ENCODE measurements at regions not wholly inside any gene's neighbourhood (a gene's known extent, or its start where the extent isn't known, plus 50 kb on each side); places are given as distances from the start of the nearest gene placed in this dataset.

DNA sequence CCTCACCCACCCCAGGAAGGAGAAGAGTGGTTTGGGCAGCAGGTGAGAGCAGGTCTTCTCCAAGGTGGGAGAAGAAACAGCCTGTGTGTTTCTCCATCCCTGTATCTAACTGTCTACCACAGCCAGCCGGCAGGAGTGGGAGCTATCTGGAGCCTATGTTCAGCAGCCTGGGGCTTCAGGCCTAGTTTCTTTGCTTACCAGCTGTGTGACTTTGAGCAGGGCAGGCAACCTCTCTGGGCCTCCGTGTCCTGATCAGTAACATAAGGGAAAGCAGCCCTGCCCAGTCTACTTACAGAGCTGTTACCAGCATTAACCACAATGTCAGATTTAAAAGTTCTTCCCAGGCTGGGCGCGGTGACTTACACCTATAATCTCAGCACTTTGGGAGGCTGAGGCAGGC is 450.7 kb upstream of the ZMIZ1 start:
- no peak for DNase-seq (ENCODE audit: low read depth)
- in situ Hi-C loops (cut with HindIII; ENCODE audit: low sequenced_read_pairs) = no loop called here
- H3K4me3 ChIP-seq (ENCODE audit: low read depth, low read length) = no peak overlapping the region
- TF ChIP-seq CTCF (IDR thresholded peaks at IDR 0.05; ENCODE audit: low read depth, low read length, missing control alignments) = no peak

DNA sequence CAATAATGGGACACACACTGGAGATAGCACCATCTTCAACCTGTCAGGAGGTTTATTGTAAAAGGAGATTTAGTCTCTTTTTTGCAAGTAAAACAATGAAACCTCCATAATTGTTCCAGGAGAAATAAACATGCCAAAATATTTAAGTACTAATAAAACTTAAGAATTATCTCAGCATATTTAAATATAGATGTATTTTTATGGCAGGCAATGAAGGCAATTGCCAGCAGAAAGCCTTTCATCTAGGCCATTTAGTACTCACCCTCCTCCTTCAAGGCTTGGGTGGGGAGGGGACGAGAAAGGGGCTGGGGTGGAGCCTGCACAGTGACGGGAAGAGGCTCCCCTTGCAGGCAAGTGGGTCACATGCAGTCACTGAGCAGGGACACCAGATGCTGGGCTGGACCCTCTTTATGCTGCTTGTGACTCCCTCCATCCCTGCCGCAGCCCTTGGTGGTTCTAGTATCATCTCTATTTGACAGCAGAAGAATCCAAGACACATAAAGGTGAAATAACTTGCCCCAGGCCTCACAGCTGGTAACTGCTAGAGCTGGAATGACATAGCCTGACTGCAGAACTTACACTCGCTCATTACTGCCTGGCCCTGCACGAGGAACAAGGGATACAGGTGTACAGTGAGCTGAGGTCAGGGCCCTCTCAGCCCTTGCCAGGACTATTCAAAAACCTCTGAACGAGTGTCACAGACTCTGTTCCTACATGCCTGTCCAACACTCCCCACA is 449.5 kb upstream of the ZMIZ1 start:
- H3K4me3 ChIP-seq (ENCODE audit: low read depth, low read length) = no peak overlapping the region
- TF ChIP-seq CTCF (IDR thresholded peaks at IDR 0.05; ENCODE audit: low read depth, low read length, missing control alignments) = no peak
- DNase-seq (ENCODE audit: low read depth) = no peak
- in situ Hi-C loops (cut with HindIII; ENCODE audit: low sequenced_read_pairs) = no loop called here

DNA sequence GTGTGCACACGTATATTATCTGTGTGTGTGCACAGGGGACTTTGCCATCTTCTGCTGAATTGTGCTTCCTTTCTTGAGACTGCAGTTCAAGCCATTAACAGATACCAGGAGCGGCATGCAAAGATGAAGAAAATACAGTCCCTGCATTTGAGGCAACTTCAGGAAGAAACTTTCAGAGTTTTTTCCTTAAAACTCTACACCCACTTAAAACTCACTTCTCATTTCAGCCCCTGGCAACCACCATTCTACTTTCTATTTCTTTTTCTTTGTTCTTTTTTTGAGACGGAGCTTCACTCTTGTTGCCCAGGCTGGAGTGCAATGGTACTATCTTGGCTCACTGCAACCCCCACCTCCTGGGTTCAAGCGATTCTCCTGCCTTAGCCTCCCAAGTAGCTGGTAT is 448.9 kb upstream of the ZMIZ1 start:
- no peak overlapping the region for H3K4me3 ChIP-seq (ENCODE audit: low read depth, low read length)
- no peak for DNase-seq (ENCODE audit: low read depth)
- in situ Hi-C loops (cut with HindIII; ENCODE audit: low sequenced_read_pairs) = no loop called here
- TF ChIP-seq CTCF (IDR thresholded peaks at IDR 0.05; ENCODE audit: low read depth, low read length, missing control alignments) = no peak

- in situ Hi-C loops (cut with HindIII; ENCODE audit: low sequenced_read_pairs) = no loop called here
- no peak overlapping the region for H3K4me3 ChIP-seq (ENCODE audit: low read depth, low read length)
- no peak for DNase-seq (ENCODE audit: low read depth)
- TF ChIP-seq CTCF (IDR thresholded peaks at IDR 0.05; ENCODE audit: low read depth, low read length, missing control alignments) = no peak
These were observed 447.6 kb upstream of the ZMIZ1 start for GRCh38 chr10:78620985-78621799.

DNA sequence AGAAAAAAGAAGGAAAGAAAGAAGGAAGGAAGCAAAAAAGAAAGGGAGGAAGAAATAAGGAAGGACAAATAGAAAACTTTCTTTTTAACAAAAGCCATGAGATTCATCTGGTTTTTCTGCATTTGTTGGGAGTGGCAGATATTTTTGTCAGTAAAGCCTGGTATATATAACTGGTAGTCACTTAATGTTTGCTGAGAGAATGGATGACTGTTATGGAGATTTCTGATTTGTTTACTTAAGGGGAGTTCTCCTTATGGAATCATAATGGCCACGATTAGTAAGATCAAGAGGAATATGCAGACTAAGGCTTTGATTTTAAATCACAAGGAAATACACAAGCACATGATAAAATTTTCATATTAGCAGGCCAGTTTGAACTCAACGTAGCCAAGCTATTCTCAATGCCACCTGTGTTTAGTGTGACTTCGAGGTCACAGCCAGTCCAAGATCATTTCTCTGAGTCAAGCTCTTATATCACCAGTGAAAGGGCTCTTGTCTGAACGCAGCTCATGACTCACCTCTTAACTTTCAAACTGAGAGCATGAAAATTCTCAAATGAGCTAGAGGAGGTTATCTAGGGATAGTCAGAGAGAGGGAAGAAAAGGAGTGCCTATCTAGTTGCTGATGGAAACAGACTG is 445.1 kb upstream of the ZMIZ1 start:
- DNase-seq (ENCODE audit: low read depth) = peak; percentile 47
- no peak overlapping the region for H3K4me3 ChIP-seq (ENCODE audit: low read depth, low read length)
- in situ Hi-C loops (cut with HindIII; ENCODE audit: low sequenced_read_pairs) = no loop called here
- TF ChIP-seq CTCF (IDR thresholded peaks at IDR 0.05; ENCODE audit: low read depth, low read length, missing control alignments) = no peak

- DNase-seq (ENCODE audit: low read depth) = no peak
- in situ Hi-C loops (cut with HindIII; ENCODE audit: low sequenced_read_pairs) = no loop called here
- TF ChIP-seq CTCF (IDR thresholded peaks at IDR 0.05; ENCODE audit: low read depth, low read length, missing control alignments) = no peak
- no peak overlapping the region for H3K4me3 ChIP-seq (ENCODE audit: low read depth, low read length)
These were observed 444.0 kb upstream of the ZMIZ1 start for GRCh38 chr10:78624791-78625190.
